Endothelial cell of umbilical vein (primary cell): ENCODE measurements at regions not wholly inside any gene's neighbourhood (a gene's known extent, or its start where the extent isn't known, plus 50 kb on each side); places are given as distances from the start of the nearest gene placed in this dataset.

Source experiments
- BruUV-seq: library from RNA; stranded (reverse); fragments of 400-500 nt; replicated peaks from 2 replicates; lab custom pipeline; 2021; lab: Mats Ljungman, UMichigan
- CTCF ChIA-PET: fragments of 300-600, 350-600 bp; sonication (Branson Sonifier 250); formaldehyde crosslinking; loops from one replicate; lab custom pipeline; 2021; ENCODE audit warnings: antibody characterized with exemption, inconsistent platforms; lab: Charles Lee
- POLR2A ChIA-PET: fragments of 300-600, 350-600 bp; sonication (Branson Sonifier 250); formaldehyde crosslinking; loops from one replicate; lab custom pipeline; 2021; ENCODE audit warnings: antibody characterized with exemption, inconsistent platforms; lab: Charles Lee
- DNase-seq: peaks from one replicate; pipeline ENCODE4 v3.0.0-alpha.2; 2011; ENCODE audit warnings: low read depth, low spot score
- FAIRE-seq: peaks from 2 replicates; lab custom pipeline; 2011; peaks lifted over from hg19 to GRCh38; lab: Jason Lieb, UNC
- H2AFZ ChIP-seq: 2 replicates; pipeline ENCODE4 v1.6.0; 2012; ENCODE audit warnings: low read depth, low read length, control low read depth, inconsistent platforms
- H3K27ac ChIP-seq: 2 replicates; pipeline ENCODE4 v1.5.1; 2011; ENCODE audit warnings: low read depth, mild to moderate bottlenecking, control low read depth, low read length, moderate library complexity; ENCODE audit not compliant: insufficient read depth
- H3K27me3 ChIP-seq, 2 experiments: 2 replicates each; pipeline versions ENCODE4 v1.6.0 to v1.6.1; 2011; ENCODE audit warnings: low read length in 2 of 2, mixed read lengths in 1 of 2; ENCODE audit not compliant: control insufficient read depth in 2 of 2, insufficient read depth in 2 of 2
- H3K36me3 ChIP-seq, 2 experiments: 2 replicates in 1 of 2; 3 replicates in 1 of 2; pipeline ENCODE4 v1.5.1; 2011; ENCODE audit warnings: low read length in 2 of 2, mild to moderate bottlenecking in 1 of 2, moderate library complexity in 1 of 2; ENCODE audit not compliant: control insufficient read depth in 2 of 2, insufficient read depth in 2 of 2; ENCODE audit errors: extremely low read depth in 1 of 2
- H3K4me1 ChIP-seq: 3 replicates; pipeline ENCODE4 v1.5.1; 2011; ENCODE audit warnings: mild to moderate bottlenecking, low read length; ENCODE audit not compliant: control insufficient read depth, insufficient read depth; ENCODE audit errors: extremely low read depth
- H3K4me2 ChIP-seq: 2 replicates; pipeline ENCODE4 v1.6.1; 2011; ENCODE audit warnings: low read length, control low read depth, mixed read lengths; ENCODE audit not compliant: insufficient read depth
- H3K4me3 ChIP-seq, 3 experiments: fragments of 200-600 bp in 1 of 3; sonication (generic), shearing (Covaris generic) in 1 of 3; replicated peaks in 1 of 3; 2 replicates each; pipeline ENCODE4 v1.5.1; 2011 to 2016; ENCODE audit warnings: control low read depth in 3 of 3, low read length in 3 of 3, mild to moderate bottlenecking in 2 of 3, inconsistent platforms in 1 of 3, low read depth in 1 of 3, moderate library complexity in 1 of 3; ENCODE audit not compliant: insufficient read depth in 1 of 3
- H3K79me2 ChIP-seq: 2 replicates; pipeline ENCODE4 v1.6.0; 2012; ENCODE audit warnings: low read length, inconsistent platforms; ENCODE audit not compliant: control insufficient read depth, insufficient read depth
- H3K9ac ChIP-seq: replicated peaks from 2 replicates; pipeline ENCODE3; 2011; ENCODE audit warnings: low read length, control low read depth; ENCODE audit not compliant: insufficient read depth; ENCODE audit errors: extremely low read depth
- H3K9me1 ChIP-seq: replicated peaks from 3 replicates; pipeline ENCODE4 v1.6.0; 2011; ENCODE audit warnings: mild to moderate bottlenecking, low read length; ENCODE audit not compliant: control insufficient read depth, insufficient read depth; ENCODE audit errors: extremely low read depth
- H3K9me3 ChIP-seq: replicated peaks from 2 replicates; pipeline ENCODE4 v1.5.1; 2012; ENCODE audit warnings: low read length, inconsistent platforms; ENCODE audit not compliant: control insufficient read depth, insufficient read depth
- H4K20me1 ChIP-seq: replicated peaks from 2 replicates; pipeline ENCODE3; 2011; ENCODE audit warnings: mild to moderate bottlenecking, low read length; ENCODE audit not compliant: control insufficient read depth, insufficient read depth; ENCODE audit errors: extremely low read depth
- EZH2 ChIP-seq: IDR thresholded peaks from 2 replicates; pipeline ENCODE4 v1.6.1; 2012; ENCODE audit warnings: borderline replicate concordance, low read depth, mild to moderate bottlenecking, moderate library complexity, low read length, inconsistent platforms; ENCODE audit not compliant: severe bottlenecking
- FOS ChIP-seq: IDR thresholded peaks from 2 replicates; pipeline ENCODE4 v1.6.1; 2011; ENCODE audit warnings: mild to moderate bottlenecking, low read length, moderate library complexity, borderline replicate concordance; ENCODE audit not compliant: insufficient read depth
- GATA2 ChIP-seq: IDR thresholded peaks from 2 replicates; pipeline ENCODE4 v1.7.0; 2011; ENCODE audit warnings: low read depth, mild to moderate bottlenecking, moderate library complexity, mixed read lengths, low read length; ENCODE audit not compliant: insufficient read length, insufficient read depth
- JUN ChIP-seq: IDR thresholded peaks from 2 replicates; pipeline ENCODE4 v1.6.1; 2011; ENCODE audit warnings: borderline replicate concordance, low read depth; ENCODE audit not compliant: insufficient read length, insufficient read depth
- MYC ChIP-seq: IDR thresholded peaks from one replicate; pipeline ENCODE4 v1.6.1; 2011; ENCODE audit warnings: mild to moderate bottlenecking, low read depth, low read length
- POLR2A ChIP-seq: IDR thresholded peaks from 2 replicates; pipeline ENCODE4 v1.6.1; 2012; ENCODE audit warnings: low read depth, mild to moderate bottlenecking, control low read depth, low read length
- POLR2AphosphoS5 ChIP-seq: IDR thresholded peaks from 2 replicates; pipeline ENCODE4 v1.6.1; 2012; ENCODE audit warnings: low read depth, mild to moderate bottlenecking, control low read depth, low read length, moderate library complexity; ENCODE audit not compliant: insufficient read depth
- dilution Hi-C: fragments of 300-500 bp; cut with MboI; formaldehyde crosslinking; loops from one replicate; pipeline ENCODE4 v1.15.0; 2019; ENCODE audit warnings: low sequenced_read_pairs; ENCODE audit not compliant: extremely low pct_ligation_motif_present
- intact Hi-C: fragments of 100-400 bp; cut with micrococcal nuclease; formaldehyde crosslinking; loops from one replicate; pipeline ENCODE4 v1.10.0; 2022
- TF ChIP-seq, protein P1 (sequence below): IDR thresholded peaks from 2 replicates; pipeline ENCODE4 v1.6.1; 2011; ENCODE audit not compliant: insufficient read depth, insufficient read length
- TF ChIP-seq, protein P2 (sequence below), 2 donors: IDR thresholded peaks; 1 replicate in 1 of 2; 2 replicates in 1 of 2; pipeline ENCODE4 v1.5.1; 2011; ENCODE audit warnings: low read length in 2 of 2, mild to moderate bottlenecking in 2 of 2, moderate library complexity in 2 of 2, control low read depth in 1 of 2, inconsistent platforms in 1 of 2, low read depth in 1 of 2; ENCODE audit not compliant: insufficient read depth in 1 of 2; ENCODE audit errors: extremely low read depth in 1 of 2

DNA sequence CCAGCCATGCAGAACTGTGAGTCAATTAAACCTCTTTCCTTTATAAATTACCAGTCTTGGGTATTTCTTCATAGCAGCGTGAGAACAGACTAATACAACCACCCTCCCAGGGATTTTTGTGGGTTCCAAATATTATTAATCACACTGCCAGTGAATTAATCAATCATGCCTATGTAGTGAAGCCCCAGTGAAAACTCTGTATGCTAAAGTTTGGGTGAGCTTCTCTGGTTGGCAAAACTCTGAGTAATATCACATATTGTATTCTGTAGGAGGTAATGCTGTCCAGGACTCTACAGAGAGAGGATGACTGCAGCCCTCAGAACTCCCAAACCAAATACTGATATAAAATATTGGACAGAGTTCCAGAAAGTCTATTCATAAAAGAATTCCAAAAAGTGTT is 216.9 kb downstream of the RPAP3 start:
- no peaks in the 10 kb centered on the region for H3K36me3 ChIP-seq
- no peak overlapping the region for H3K4me2 ChIP-seq
- TF ChIP-seq MYC (no peak), GATA2 (no peak), FOS (no peak)
- no peaks in the 10 kb centered on the region for H3K4me1 ChIP-seq
- H3K79me2 ChIP-seq, result no peaks in the 10 kb centered on the region
- H3K27me3 ChIP-seq, result peaks cover 7 to 11% of the 10 kb centered on the region in 2 experiments
- POLR2A ChIA-PET, result no interaction called here
- no peak overlapping the region for H3K27ac ChIP-seq
- no peak overlapping the region for H3K9ac ChIP-seq
- no peak overlapping the region for H2AFZ ChIP-seq
- no peaks in the 10 kb centered on the region for H3K9me3 ChIP-seq
- CTCF ChIA-PET, result no interaction called here
- no peak for DNase-seq
- H4K20me1 ChIP-seq, result no peaks in the 10 kb centered on the region
- intact Hi-C loops, result no loop called here
- no TSS peak for BruUV-seq
- no peak for FAIRE-seq
- no peaks in the 10 kb centered on the region for H3K9me1 ChIP-seq
- no peak overlapping the region for H3K4me3 ChIP-seq
- dilution Hi-C loops, result no loop called here

DNA sequence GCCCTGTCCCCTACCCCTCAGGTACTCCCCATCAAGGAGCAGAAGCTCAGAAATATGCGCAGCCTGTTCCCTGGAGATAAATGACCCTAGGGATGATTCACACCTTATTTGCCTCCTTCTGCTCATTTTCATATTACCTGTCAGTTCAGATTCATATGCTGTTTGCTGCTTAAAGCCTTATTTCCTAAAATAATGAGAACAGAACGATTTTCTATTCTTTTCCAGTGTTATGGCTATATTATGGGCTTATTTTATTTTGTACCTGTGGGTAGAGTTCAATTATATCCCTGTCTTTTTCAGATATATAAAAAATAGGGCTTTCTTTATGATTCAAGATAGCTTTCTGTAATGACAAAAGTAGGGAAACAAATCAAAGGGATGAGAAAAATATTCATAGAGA is 224.8 kb downstream of the RPAP3 start:
- POLR2A ChIA-PET, result no interaction called here
- no peaks in the 10 kb centered on the region for H3K79me2 ChIP-seq
- H3K9me3 ChIP-seq, result no peaks in the 10 kb centered on the region
- H3K9ac ChIP-seq, result no peak overlapping the region
- intact Hi-C loops (no loop called here), dilution Hi-C loops (no loop called here)
- H2AFZ ChIP-seq, result no peak overlapping the region
- H3K27ac ChIP-seq, result no peak overlapping the region
- no peaks in the 10 kb centered on the region for H4K20me1 ChIP-seq
- no peaks in the 10 kb centered on the region for H3K4me1 ChIP-seq
- H3K4me3 ChIP-seq, result no peak overlapping the region
- no peaks in the 10 kb centered on the region for H3K36me3 ChIP-seq
- peaks cover 8 to 15% of the 10 kb centered on the region in 2 experiments for H3K27me3 ChIP-seq
- H3K9me1 ChIP-seq, result no peaks in the 10 kb centered on the region
- FAIRE-seq (no peak), DNase-seq (no peak)
- no peak overlapping the region for H3K4me2 ChIP-seq
- BruUV-seq, result no TSS peak
- CTCF ChIA-PET, result no interaction called here
- TF ChIP-seq JUN, result no peak
- TF ChIP-seq EZH2, result no peak
- TF ChIP-seq POLR2A, result no peak
- no peak for TF ChIP-seq MYC
- TF ChIP-seq GATA2, result no peak
- TF ChIP-seq, protein P1, sequence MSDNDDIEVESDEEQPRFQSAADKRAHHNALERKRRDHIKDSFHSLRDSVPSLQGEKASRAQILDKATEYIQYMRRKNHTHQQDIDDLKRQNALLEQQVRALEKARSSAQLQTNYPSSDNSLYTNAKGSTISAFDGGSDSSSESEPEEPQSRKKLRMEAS, result no peak
- TF ChIP-seq, protein P2, sequence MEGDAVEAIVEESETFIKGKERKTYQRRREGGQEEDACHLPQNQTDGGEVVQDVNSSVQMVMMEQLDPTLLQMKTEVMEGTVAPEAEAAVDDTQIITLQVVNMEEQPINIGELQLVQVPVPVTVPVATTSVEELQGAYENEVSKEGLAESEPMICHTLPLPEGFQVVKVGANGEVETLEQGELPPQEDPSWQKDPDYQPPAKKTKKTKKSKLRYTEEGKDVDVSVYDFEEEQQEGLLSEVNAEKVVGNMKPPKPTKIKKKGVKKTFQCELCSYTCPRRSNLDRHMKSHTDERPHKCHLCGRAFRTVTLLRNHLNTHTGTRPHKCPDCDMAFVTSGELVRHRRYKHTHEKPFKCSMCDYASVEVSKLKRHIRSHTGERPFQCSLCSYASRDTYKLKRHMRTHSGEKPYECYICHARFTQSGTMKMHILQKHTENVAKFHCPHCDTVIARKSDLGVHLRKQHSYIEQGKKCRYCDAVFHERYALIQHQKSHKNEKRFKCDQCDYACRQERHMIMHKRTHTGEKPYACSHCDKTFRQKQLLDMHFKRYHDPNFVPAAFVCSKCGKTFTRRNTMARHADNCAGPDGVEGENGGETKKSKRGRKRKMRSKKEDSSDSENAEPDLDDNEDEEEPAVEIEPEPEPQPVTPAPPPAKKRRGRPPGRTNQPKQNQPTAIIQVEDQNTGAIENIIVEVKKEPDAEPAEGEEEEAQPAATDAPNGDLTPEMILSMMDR (IDR thresholded peaks at IDR 0.05; ENCODE audit: extremely low read depth in 1 of 2, insufficient read depth in 1 of 2, low read depth in 1 of 2, low read length in 2 of 2), result no peak
- TF ChIP-seq POLR2AphosphoS5, result no peak
- no peak for TF ChIP-seq FOS
